ENCODE measurements at regions not wholly inside any gene's neighbourhood (a gene's known extent, or its start where the extent isn't known, plus 50 kb on each side); places are given as distances from the start of the nearest gene placed in this dataset.

DNA sequence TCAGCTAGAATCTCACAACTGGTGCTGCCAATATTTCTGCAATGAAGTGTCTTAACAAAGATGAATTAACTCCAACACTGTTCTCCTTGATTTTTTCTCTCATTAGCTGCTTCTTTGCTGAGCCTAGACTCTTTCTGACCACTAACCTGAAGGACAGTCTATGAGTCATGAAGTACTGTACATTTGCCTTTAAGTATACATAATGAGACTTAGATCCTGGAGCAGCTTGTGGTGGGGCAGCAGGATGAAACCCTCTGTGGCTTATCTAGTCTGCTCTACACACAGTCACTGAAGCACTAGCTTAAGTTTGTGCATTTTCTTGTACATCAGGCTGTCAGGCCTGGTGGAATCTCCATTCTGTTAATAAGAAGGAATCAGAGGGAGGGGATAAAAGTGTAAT lies 307.4 kb upstream of the SMIM31 start:
- TF ChIP-seq, protein P1, sequence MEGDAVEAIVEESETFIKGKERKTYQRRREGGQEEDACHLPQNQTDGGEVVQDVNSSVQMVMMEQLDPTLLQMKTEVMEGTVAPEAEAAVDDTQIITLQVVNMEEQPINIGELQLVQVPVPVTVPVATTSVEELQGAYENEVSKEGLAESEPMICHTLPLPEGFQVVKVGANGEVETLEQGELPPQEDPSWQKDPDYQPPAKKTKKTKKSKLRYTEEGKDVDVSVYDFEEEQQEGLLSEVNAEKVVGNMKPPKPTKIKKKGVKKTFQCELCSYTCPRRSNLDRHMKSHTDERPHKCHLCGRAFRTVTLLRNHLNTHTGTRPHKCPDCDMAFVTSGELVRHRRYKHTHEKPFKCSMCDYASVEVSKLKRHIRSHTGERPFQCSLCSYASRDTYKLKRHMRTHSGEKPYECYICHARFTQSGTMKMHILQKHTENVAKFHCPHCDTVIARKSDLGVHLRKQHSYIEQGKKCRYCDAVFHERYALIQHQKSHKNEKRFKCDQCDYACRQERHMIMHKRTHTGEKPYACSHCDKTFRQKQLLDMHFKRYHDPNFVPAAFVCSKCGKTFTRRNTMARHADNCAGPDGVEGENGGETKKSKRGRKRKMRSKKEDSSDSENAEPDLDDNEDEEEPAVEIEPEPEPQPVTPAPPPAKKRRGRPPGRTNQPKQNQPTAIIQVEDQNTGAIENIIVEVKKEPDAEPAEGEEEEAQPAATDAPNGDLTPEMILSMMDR (IDR thresholded peaks at IDR 0.05; ENCODE audit: insufficient read depth, low read depth, low read length): no peak
- H3K4me3 ChIP-seq (ENCODE audit: low read depth, low read length): no peak overlapping the region
- DNase-seq (ENCODE audit: low read depth): no peak
- no peaks in the 10 kb centered on the region for H3K36me3 ChIP-seq (ENCODE audit: control insufficient read depth, insufficient read depth, low read length)
- CTCF ChIA-PET: interaction anchor here (0.6 kb wide), 1 partner anchor 698 kb away, joined by 3 read pairs; no protein-coding TSS in a partner anchor
- POLR2A ChIA-PET: no interaction called here
- H3K27me3 ChIP-seq (ENCODE audit: control insufficient read depth, insufficient read depth, low read length): no peaks in the 10 kb centered on the region

DNA sequence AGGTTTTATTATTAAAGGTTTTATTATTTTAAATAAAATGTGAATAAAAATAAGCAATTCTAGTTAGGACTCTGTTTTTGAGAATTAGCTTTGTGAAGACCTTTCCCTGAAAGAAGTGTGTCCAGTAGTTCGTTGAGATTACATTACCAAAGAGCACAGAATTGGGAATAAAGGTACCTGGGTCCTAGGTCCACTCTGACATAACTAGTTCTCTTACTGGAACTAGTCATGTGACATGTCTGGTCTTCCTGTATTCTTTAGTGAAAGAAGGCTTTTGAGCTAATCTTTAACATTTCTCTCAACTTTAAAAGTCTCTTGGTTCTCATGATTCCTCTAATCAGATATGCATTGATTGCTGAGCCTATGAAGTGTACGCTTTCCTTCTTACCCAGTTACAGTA lies 292.0 kb upstream of the SMIM31 start:
- DNase-seq (ENCODE audit: low read depth): no peak
- Histone ChIP-seq H3K27me3 (ENCODE audit: control insufficient read depth, insufficient read depth, low read length) (no peaks in the 10 kb centered on the region), H3K36me3 (ENCODE audit: control insufficient read depth, insufficient read depth, low read length) (no peaks in the 10 kb centered on the region), H3K4me3 (ENCODE audit: low read depth, low read length) (no peak overlapping the region)
- TF ChIP-seq, protein P1 (IDR thresholded peaks at IDR 0.05; ENCODE audit: insufficient read depth, low read depth, low read length): no peak
- POLR2A ChIA-PET: no interaction called here
- CTCF ChIA-PET: no interaction called here

DNA sequence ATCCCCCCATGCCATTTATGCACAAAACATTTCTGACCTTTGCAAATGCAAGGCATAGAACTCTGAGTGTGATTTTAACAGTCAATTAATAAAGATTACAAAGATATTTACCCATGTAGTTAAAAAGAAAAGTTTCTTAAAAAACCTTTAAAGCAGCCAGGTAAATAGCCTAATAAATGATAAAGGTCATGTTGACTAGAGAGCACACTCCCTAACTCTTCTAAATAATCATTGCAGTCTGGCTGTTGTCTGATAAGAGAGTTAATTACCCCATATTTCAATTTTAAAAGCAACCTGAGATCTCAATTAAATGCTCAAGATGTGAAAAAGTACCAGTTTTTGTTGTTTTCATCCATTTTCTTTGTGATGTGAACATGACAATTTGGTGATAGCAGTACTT lies 291.5 kb upstream of the SMIM31 start:
- CTCF ChIA-PET: no interaction called here
- POLR2A ChIA-PET: no interaction called here
- DNase-seq (ENCODE audit: low read depth): no peak
- TF ChIP-seq, protein P1 (IDR thresholded peaks at IDR 0.05; ENCODE audit: insufficient read depth, low read depth, low read length): no peak
- Histone ChIP-seq H3K27me3 (ENCODE audit: control insufficient read depth, insufficient read depth, low read length) (no peaks in the 10 kb centered on the region), H3K36me3 (ENCODE audit: control insufficient read depth, insufficient read depth, low read length) (no peaks in the 10 kb centered on the region), H3K4me3 (ENCODE audit: low read depth, low read length) (no peak overlapping the region)

DNA sequence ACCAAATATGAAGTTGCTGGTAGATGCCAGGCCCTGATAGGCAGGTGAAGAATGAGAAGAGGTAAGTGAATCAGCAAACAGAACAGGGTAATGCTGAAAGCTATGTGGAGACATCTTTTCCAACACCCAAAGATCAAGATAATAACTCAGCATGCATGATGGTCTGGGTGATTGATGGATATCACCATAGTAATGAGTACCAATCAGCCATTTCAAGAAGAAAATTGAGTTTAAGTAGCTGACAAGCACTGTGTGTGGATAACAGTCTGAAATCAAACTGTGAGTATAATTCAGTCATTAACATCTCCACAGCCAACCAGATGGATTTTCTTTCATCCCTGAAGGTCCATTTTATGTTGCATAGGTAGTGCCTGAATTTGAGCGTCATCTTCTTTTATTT lies 289.6 kb upstream of the SMIM31 start:
- Histone ChIP-seq H3K27me3 (ENCODE audit: control insufficient read depth, insufficient read depth, low read length) (no peaks in the 10 kb centered on the region), H3K36me3 (ENCODE audit: control insufficient read depth, insufficient read depth, low read length) (no peaks in the 10 kb centered on the region), H3K4me3 (ENCODE audit: low read depth, low read length) (no peak overlapping the region)
- TF ChIP-seq, protein P1 (IDR thresholded peaks at IDR 0.05; ENCODE audit: insufficient read depth, low read depth, low read length): no peak
- DNase-seq (ENCODE audit: low read depth): no peak
- ChIA-PET POLR2A (no interaction called here), CTCF (no interaction called here)

DNA sequence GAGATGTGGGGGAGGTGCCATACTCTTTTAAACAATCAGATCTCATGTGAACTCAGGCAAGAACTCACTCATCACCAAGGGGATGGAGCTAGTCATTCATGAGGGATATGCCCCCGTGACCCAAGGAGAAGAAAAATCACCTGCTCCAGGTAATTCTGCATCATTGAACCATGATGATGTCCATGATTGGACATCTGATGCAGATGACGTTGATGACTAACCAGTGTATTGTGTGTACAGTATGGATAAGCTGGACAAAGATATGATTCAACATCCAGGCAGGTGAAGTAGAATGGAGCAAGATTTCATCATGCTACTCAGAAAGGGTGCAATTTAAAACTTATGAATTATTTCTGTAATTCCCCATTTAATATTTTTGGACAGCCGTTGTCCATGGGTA lies 286.4 kb upstream of the SMIM31 start:
- ChIA-PET POLR2A (no interaction called here), CTCF (no interaction called here)
- Histone ChIP-seq H3K4me3 (ENCODE audit: low read depth, low read length) (no peak overlapping the region), H3K27me3 (ENCODE audit: control insufficient read depth, insufficient read depth, low read length) (no peaks in the 10 kb centered on the region), H3K36me3 (ENCODE audit: control insufficient read depth, insufficient read depth, low read length) (no peaks in the 10 kb centered on the region)
- DNase-seq (ENCODE audit: low read depth): no peak
- TF ChIP-seq, protein P1 (IDR thresholded peaks at IDR 0.05; ENCODE audit: insufficient read depth, low read depth, low read length): no peak

All from BJ (cell line).